H4 (cell line): ENCODE measurements at regions not wholly inside any gene's neighbourhood (a gene's known extent, or its start where the extent isn't known, plus 50 kb on each side); places are given as distances from the start of the nearest gene placed in this dataset.

ENCODE experiments used
- DNase-seq: peaks from one replicate; pipeline ENCODE4 v3.0.0-alpha.2; 2015; ENCODE audit warnings: low spot score

DNA sequence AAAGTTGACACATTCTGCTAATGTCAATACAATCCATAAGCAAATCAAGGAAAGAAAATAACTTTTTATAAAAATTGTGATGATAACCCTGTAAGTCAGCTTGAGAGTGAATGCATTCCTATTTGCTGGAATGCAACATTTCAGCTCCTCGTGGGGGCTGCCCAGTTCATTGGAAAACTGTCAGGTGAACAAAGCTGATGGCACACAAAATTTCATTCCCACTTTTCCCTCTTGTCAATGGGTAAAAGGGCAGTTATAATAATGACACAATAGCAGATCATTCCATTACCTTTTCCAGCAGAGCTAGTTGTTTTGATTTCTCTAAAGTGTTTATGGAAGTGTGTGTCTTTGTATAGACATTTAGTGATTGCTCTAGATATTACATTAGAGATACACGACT lies 1124.6 kb upstream of the MAP3K7 start:
- no peak for DNase-seq

DNA sequence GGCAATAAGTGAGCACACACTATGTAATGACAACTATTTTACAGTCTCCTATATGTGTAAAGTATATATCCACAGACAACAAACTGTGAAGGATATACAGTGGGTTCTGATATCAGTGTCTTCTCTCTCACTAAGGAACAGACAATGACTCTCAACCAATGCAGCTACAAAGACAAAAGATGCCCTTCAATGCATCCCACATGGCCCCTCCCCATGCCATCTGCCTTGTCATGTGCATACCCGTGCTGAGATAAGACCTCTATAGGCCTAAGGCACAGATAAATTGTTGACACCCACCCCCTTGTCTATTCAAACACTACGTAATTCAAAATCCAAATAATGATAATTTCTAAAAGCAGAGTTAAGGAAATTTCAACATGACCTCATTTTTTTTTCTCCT lies 1123.5 kb upstream of the MAP3K7 start:
- no peak for DNase-seq

DNA sequence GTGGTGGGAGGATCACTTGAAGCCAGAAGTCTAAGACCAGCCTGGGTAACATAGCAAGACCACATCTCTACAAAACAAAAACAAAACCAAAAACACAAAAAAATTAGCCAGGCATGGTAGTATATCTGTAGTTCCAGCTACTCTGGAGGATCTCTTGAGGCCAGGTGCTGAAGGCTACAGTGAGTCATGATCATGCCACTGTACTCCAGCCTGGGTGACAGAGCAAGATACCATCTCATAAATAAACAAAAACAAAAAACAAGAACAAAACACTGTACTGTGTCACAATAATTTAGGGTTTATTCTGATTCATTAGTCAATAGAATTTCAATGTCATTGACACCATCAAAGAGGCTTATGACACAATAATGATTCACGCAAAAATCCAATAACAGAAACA lies 1121.7 kb upstream of the MAP3K7 start:
- no peak for DNase-seq

DNA sequence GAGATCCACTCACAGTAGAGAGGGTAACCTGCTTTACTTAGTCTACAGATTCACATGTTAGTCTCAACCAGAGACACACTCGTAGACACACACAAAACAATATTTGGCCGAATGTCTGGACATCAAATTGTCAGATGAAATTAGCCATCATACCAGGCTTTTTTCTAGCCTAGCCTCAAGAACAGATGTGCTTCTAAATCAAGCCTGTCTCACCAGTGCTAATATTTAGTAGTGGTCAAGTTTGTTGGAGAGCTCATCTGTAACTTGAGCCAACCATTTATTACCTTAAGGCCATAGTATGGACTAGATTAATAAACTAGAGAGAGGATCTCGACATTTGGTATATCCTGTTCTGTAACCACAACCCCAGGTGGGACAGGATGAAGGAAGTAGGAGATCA lies 1118.8 kb upstream of the MAP3K7 start:
- DNase-seq, result no peak

DNA sequence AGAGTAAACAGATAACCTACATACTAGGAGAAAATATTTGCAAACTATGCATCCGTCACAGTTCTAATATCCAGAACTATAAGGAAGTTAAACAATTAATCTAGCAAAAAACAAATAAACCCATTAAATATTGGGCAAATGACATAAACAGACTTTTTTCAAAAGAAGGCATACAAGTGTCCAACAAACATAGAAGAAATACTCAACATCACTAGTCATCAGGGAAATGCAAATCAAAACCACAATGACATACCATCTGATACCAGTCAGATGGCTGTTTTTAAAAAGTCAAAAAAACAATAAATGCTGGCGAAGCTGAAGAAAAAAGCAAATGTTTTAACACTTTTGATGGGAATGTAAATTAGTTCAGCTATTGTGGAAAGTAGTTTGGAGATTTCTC lies 1117.7 kb upstream of the MAP3K7 start:
- peak; percentile 34 for DNase-seq

DNA sequence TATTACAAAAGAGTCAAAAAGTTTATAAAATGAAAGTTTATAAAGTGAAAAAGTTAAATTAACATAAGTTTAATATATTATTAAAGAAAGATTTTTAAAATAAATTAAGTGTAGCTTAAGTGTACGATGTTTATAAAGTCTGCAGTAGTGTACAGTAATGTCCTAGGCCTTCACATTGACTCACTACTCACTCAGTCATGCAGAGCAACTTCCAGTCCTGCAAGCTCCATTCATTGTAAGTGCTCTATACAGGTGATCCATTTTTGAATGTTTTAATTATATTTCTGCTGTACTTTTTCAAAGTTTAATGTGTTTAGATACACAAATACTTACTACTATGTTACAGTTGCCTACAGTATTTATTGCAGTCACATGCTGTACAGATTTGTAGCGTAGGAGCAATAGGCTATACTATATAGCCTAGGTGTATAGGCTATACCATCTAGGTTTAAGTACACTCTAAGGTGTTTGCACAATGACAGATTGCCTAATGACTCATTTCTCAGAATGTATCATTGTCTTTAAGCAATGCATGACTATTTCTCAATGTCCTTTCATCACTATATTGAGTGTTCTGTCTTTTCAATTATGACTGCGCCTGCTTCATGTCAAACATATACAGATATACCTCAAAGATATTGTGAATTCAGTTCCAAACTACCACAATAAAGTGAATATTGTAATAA lies 1110.3 kb upstream of the MAP3K7 start:
- DNase-seq, result no peak

DNA sequence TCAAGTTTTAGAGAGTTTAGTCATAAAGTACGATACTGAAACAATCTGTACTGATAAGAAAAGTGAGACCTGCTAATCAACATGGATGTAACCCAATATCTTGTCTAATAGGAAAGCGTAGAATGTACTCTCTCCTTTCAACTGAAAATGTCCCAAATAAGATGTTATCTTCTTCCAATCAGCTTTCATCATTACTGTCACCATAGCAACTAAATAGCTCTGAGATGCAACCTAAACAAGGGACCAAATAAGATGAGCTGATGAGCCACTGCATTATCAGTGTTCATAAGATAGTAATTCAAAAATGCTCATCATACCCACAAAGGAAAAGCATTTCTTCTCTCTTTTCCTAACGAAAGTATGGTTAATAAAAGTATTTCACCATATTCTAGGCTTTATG lies 1108.3 kb upstream of the MAP3K7 start:
- no peak for DNase-seq

DNA sequence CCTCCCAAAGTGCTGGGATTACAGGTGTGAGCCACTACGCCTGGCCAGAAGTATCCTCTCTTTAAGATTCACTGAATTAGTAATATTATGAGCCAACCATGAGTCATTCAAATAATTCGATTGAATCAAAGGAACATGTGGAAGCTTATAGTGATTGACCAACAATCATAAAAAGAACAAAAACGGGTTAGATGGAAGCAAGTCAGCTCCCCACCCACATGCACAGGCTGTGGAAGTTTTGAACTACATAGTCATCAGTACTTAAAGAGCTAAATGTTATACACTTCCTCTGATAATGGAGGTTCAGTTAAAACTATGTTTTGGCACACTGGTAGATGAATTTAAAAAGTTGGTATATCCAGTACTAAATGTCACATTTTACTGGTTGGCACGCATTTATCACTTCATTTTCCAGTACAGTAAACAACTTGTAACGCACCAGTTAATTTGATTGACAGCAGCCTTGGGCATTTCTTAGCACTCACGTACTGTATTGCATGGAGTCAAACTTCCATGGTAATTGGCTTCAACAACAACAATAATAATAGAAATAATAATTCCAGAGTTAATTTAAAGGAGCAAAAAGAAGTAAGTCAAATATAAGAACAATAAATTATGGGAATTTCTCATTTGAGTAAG lies 1107.3 kb upstream of the MAP3K7 start:
- no peak for DNase-seq

DNA sequence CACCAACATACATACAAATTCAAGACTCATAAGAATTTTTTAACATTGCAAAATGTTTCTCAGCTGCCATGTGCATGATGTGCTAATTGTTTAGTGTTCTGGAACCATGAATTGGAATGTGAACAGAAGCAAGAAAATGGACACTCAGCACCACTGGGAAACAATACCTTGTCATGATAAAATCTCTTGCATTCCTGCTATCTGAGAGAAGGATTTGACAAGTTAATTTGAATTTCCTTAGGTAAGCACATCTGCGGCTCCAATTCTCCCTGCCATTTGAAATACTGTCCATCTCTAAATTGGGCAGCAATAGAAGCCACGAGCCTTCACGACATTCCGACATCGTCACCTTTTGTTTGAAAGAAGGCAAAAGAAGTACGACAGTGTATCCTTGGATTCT lies 1104.6 kb upstream of the MAP3K7 start:
- no peak for DNase-seq

DNA sequence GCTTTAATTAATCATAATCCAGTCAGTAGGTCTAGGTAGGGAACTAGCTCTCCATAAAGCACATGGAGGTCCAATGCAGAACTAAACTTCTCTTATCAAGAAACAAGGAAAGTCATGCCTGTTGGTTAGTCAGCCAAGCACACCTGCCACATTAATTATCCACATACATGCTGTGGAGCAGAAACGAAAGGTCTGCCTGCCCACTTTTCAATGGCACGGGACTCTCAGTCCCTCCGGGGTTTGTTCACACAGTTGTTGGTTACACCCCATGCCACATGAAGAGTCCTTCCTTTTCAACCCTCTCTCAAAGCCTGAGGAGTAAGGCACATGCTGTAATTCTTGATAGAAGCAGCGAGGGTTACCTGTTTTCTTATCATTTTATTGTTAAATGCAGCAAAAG lies 1096.4 kb upstream of the MAP3K7 start:
- no peak for DNase-seq

DNA sequence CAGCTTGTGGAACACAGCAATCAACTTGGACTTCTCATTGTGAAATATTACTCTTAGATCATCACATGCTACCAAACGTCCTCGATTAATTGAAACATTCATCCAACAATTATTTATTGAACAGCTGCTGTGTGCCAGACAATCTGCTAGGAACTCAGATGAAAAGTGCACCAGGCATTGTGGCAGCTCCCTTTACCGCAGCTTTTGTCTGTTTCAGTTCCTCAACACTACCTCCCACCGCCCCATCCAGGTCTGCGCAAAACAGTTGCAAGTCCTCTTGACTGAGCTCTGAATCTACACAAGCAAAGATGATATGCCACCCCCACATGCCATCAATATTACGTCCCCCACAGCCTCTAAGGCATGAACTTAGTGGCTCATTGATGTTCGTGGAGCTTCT lies 1094.4 kb upstream of the MAP3K7 start:
- no peak for DNase-seq

DNA sequence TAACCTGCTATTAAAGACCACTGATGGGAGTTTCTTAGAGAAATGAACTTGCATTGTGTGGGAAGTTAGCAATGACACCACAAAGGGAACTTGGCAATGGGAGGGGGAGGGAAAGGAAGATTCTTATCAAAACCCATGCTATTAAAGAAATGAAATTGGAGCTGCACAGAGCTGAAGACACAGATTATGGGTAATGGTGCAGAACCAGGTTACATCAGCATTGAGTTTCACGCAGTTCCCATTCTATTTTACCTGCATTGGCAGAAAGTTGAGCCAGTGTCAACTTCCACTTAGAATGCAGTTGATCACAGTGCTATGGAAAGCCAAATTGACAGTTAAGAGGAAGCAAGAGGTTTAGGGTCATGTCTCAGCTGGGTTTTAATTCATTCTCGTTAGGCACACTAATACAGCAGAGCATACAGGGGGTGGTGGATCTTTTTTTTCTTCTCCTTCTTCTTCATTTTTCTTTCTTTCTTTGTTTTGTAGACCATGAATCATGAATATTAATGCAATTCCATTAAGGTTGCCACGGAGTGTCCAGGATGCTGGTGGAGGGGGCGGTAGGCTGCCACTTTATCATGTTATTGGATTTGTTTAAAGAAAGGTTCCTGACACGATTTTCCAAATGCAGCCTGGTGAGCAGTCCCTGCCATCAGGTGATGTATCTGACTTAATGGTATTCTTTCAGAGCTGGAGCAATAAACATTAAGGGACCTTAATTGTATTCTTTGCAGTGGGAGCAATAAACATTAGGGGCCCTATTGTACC lies 1092.0 kb upstream of the MAP3K7 start:
- no peak for DNase-seq

DNA sequence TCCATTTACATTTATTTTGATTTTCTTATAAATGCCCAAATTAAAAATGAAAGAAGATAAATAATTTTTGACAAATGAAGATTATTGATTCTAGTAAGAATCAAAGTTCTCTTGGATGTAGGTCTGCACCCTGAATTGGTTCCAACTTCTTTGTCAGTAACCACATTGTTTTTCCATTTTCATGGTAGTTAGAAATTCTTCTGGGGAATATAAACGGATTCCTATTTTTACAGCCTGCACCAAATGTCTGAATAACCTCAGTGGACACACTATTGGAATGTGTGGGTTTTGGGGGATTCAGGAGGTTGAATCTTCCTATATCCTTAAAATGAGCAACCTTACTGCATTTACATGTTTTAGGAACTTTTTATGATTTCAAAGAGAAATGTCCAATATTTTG lies 1085.3 kb upstream of the MAP3K7 start:
- DNase-seq, result no peak

DNA sequence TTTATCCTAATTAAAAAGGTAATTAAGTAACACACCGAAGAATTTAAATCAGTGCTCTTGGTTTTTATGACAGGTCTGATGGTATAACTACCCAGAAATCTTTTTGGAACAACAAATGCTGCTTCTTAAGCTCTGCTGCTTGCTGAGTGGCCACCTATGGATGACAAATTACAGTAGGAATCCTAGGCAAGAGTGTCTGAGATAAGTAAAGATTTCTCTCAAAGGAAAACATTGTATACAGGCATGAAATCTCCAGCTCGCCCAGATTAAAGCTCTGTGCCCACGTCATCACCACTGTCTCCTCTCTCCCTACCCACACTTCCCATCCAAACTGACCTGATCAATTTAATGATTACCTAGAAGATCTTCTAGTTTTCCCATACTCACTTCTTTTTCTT lies 1083.0 kb upstream of the MAP3K7 start:
- no peak for DNase-seq

DNA sequence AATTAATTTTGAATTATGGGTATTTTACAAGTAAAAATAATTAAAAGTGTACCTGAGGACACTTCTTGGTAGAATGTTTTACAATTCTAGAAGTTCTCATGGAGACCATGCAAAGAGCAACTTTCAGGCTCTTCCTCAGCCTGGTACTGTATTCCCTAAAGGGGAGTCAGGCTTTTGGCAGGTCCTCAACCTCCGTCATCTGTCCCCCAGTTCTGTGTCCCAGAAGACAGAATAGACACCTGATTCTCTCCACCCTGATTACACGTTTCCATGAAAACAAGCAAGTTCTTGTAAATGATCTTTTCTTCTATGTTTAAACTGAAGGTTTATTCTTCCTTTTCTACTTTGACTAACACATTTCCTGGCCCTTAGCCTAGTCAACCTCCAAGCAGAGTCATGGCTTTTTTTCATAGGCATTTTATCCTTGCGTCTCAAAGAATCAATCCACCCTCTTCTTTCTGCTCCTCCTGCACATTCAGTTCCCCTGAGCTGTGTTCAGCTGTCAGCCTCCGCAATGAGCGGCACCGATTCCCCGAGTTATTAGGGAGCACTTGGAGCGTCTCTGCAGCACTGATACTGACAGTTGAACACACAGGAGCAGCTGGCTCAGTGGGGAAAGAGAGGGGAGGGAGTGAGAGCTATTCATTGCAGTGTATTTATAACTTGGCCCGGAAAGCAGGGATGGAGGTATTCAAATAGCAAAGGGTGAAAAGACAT lies 1082.4 kb upstream of the MAP3K7 start:
- no peak for DNase-seq

DNA sequence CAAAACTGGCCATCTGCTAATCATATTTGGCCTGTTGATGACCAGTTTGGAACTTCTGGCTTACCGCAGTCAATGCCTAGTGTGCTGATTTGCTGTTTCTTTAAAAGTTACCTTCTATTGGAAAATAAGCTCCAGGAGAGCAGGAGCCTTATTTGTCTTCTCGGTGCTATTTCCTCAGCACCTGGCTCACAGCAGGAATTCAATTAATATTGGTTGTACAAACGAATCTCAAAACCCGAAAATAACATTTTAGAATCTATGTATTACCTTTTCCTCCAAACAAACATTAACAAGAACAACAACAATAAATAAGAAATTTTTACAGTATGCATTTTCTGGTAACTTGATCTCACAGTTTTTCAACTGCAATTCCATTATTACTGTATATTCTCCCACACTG lies 1080.7 kb upstream of the MAP3K7 start:
- DNase-seq, result no peak

DNA sequence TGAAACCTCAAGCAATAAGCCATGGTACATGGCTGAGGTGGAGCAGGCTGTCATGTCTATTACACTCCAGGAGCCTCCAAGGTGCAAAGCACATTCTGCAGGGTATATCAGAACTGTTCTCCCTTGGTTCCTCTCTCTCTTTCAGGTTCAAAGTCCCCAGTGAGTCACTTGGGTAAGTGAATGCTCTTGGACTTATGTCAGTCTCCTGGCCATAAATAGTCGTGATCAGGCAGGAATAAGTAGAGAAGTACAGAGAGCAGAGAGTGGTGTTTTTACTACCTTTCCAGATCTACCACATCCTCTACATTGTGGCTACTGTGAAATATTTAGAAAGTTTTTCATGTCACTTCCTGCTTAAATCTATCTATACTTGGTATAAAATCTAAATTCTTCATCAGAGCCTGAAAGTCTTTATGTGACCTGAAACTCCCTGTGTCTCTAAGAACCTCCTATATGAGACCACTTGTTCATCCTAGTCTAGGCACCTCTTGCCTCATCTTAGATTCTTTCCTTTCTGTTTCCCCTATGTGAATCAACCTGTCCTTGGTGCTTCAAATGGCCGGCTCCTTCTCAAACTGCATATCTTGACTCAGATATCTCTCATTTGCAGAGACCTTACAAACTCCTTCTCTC lies 1077.6 kb upstream of the MAP3K7 start:
- DNase-seq, result no peak

DNA sequence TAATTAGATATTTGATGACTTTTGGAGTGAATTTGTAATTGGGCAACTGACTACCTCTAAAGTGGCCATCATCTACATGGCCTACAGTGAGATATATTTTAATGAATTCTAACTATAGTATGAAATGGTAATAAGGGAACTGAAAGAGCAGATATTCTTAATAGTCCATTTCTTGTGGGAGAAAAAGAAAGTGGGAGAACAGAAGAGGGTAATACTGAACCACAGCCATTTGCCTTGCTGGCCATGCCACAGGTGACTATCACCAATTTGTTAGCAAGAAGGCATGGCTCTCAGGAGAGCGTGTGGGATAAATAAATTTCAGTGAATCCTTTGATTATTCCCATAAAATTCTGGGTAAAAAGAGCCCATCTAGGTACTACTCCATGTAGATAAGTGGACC lies 1074.0 kb upstream of the MAP3K7 start:
- no peak for DNase-seq

DNA sequence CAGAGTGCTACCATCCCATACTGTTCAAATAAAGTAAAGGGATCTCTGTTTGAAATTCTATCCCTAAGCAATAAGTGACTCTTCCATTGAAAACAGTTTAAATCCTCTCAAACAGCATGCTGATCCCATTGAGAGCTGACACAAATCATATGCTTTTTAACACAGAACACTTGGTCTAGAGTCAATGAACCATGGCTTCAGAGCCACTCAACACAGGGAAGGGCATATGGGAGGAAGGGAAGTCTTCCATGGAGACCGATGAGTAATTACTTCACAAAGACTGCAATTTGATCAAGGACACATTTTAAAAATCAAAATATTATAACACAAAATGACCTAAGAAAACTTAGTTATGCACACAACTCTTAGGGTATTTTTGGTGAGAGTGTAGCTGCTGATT lies 1073.0 kb upstream of the MAP3K7 start:
- DNase-seq, result no peak

DNA sequence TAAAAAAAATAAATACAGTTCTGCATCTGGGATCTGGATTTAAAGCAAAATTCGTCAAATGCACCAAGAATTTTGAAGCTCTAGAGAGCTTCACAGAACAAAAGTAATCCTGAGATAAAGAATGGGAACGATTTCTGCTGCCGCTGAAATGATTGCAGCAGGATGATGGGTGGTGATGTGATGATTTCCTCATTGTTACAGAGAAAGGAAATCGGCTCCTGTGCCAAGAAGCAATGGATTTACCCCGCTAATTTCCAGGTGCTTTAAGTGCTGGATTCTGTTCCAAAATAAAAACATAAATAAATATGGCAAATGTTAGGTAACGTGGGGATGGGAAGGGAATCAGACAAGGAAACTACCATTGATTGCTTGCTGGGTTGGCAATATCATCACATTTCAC lies 1067.9 kb upstream of the MAP3K7 start:
- DNase-seq, result no peak

DNA sequence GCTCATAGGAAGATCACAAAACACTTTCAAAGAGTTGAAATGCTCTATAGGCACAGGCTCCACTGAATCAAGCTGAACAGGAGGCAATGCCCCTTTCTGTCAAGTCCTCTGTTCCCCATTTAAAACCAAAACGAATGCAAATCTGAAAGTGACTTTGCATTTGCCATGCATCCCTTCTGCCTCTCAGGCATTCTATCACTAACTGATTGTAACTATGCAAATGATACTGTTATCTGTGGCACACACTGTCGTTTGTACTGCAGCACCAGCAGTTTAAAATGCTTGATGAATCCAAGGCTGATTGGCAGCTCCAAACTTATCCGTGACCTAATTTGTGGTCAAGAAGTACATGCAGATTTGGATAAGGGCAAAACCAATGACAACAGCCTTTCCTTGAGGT lies 1067.5 kb upstream of the MAP3K7 start:
- no peak for DNase-seq

DNA sequence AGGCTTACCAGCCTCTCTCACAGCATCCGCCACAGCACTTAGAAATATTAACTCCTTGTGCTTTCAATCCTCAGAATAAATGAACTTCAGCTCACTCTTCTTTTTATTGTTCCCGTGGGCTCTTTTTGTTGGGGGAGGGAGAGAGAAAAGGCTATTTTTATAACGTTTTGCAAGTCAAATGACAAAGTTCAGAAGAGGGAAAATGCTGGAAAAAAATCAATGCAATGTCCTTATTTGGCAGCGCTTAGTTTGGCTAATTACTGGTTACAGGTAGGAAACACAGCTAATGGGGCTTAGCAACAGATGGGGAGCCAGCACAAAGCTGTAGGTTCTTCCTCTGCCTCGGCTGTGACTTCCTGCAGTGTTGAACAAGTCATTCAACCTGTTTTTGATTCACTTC lies 1067.0 kb upstream of the MAP3K7 start:
- DNase-seq, result no peak
